Mucosa of descending colon (tissue), 3 donors: ENCODE measurements at regions not wholly inside any gene's neighbourhood (a gene's known extent, or its start where the extent isn't known, plus 50 kb on each side); places are given as distances from the start of the nearest gene placed in this dataset.

ENCODE experiments used
- ATAC-seq: fragments of 200-7000 bp; cut with Tn5 transposase; one replicate; pipeline ENCODE4 v1.9.1; 2020; ENCODE audit warnings: mild to moderate bottlenecking, moderate library complexity
- DNase-seq, 3 donors: peaks; one replicate each; pipeline ENCODE4 v3.0.0-alpha.2; 2020
- H3K36me3 ChIP-seq: fragments of 200-600 bp; one replicate; pipeline ENCODE4 v1.8.0; 2021; ENCODE audit warnings: low read depth, mild to moderate bottlenecking
- H3K4me1 ChIP-seq: fragments of 200-600 bp; one replicate; pipeline ENCODE4 v1.8.0; 2021; ENCODE audit warnings: low read depth, mild to moderate bottlenecking
- H3K4me3 ChIP-seq: fragments of 200-600 bp; one replicate; pipeline ENCODE4 v1.8.0; 2021; ENCODE audit warnings: mild to moderate bottlenecking
- H3K9me3 ChIP-seq: fragments of 200-600 bp; one replicate; pipeline ENCODE4 v1.8.0; 2021; ENCODE audit warnings: mild to moderate bottlenecking
- CTCF ChIP-seq: fragments of 200-600 bp; IDR thresholded peaks from one replicate; pipeline ENCODE4 v1.8.0; 2022; ENCODE audit warnings: antibody characterized with exemption, mild to moderate bottlenecking
- intact Hi-C, 2 donors: fragments of 100-400 bp; cut with DNase I in 1 of 2; cut with micrococcal nuclease in 1 of 2; formaldehyde crosslinking; loops; one replicate each; pipeline versions ENCODE4 v1.11.0 to v1.11.1; 2022; cut with DNase I, micrococcal nuclease
- donor health status: DM: no; HTN: no; CAD: no; lungs with moderate emphysema.
- donor health status: DM: no; HTN: no; CAD: no.
- donor health status: DM: no; HTN: yes; CAD: no.

- no peaks in the 10 kb centered on the region for H3K9me3 ChIP-seq
- ATAC-seq: peak; percentile 60
- no peak for DNase-seq
- no peak for TF ChIP-seq CTCF
- no peaks in the 10 kb centered on the region for H3K36me3 ChIP-seq
- intact Hi-C loops: no loop called here
- peaks cover 41% of the 10 kb centered on the region for H3K4me1 ChIP-seq
- H3K4me3 ChIP-seq: no peak overlapping the region
These were observed 65.8 kb upstream of the SERP2 start for GRCh38 chr13:44307844-44308243.

GRCh38 chr13:44308352-44308751 is 65.3 kb upstream of the SERP2 start:
- H3K36me3 ChIP-seq: no peaks in the 10 kb centered on the region
- no peak overlapping the region for H3K4me3 ChIP-seq
- no peaks in the 10 kb centered on the region for H3K9me3 ChIP-seq
- ATAC-seq: no peak
- peaks cover 45% of the 10 kb centered on the region for H3K4me1 ChIP-seq
- intact Hi-C loops: no loop called here
- DNase-seq: no peak
- no peak for TF ChIP-seq CTCF

GRCh38 chr13:44309794-44310757 is 63.5 kb upstream of the SERP2 start:
- Histone ChIP-seq H3K4me3 (no peak overlapping the region), H3K36me3 (no peaks in the 10 kb centered on the region), H3K9me3 (no peaks in the 10 kb centered on the region), H3K4me1 (peaks cover 48% of the 10 kb centered on the region)
- intact Hi-C loops: loop anchor here in 1 of 2 donors (10.0 kb wide), 1 partner anchor 55 kb away; no protein-coding TSS in a partner anchor
- DNase-seq: peak; percentile 63 to 91 (median 69)
- no peak for TF ChIP-seq CTCF
- peak; percentile 75 for ATAC-seq

GRCh38 chr13:44311011-44311780 is 62.4 kb upstream of the SERP2 start:
- ATAC-seq: no peak
- TF ChIP-seq CTCF: no peak
- no peak overlapping the region for H3K4me3 ChIP-seq
- intact Hi-C loops: loop anchor here in 1 of 2 donors (10.0 kb wide), 1 partner anchor 54 kb away; no protein-coding TSS in a partner anchor
- no peaks in the 10 kb centered on the region for H3K9me3 ChIP-seq
- H3K36me3 ChIP-seq: no peaks in the 10 kb centered on the region
- no peak for DNase-seq
- peaks cover 39% of the 10 kb centered on the region for H3K4me1 ChIP-seq

- Histone ChIP-seq H3K4me3 (no peak overlapping the region), H3K36me3 (no peaks in the 10 kb centered on the region), H3K9me3 (no peaks in the 10 kb centered on the region), H3K4me1 (peaks cover 31% of the 10 kb centered on the region)
- intact Hi-C loops: loop anchor here in 1 of 2 donors (10.0 kb wide), 1 partner anchor 53 kb away; no protein-coding TSS in a partner anchor
- no peak for TF ChIP-seq CTCF
- no peak for ATAC-seq
- no peak for DNase-seq
These were observed 61.5 kb upstream of the SERP2 start for GRCh38 chr13:44312131-44312530.
